ENCODE measurements at regions not wholly inside any gene's neighbourhood (a gene's known extent, or its start where the extent isn't known, plus 50 kb on each side); places are given as distances from the start of the nearest gene placed in this dataset.

- DNase-seq, result no peak
- Mint-ChIP-seq H3K9me3 (peaks cover 3% of the 10 kb centered on the region), H3K4me3 (no peak overlapping the region), H3K27me3 (ENCODE audit: low read depth) (no peaks in the 10 kb centered on the region), H3K27ac (no peak overlapping the region), H3K36me3 (ENCODE audit: low read depth) (no peaks in the 10 kb centered on the region), H3K4me1 (ENCODE audit: low read depth) (no peaks in the 10 kb centered on the region)
- CTCF ChIA-PET, result interaction anchor here (0.5 kb wide), 1 partner anchor 79 kb away, joined by 3 read pairs; no protein-coding TSS in a partner anchor
- intact Hi-C loops (cut with micrococcal nuclease), result no loop called here
These were observed 247.2 kb downstream of the ALX1 start for GRCh38 chr12:85527192-85527591.

GRCh38 chr12:85529896-85530295 is 249.9 kb downstream of the ALX1 start:
- Mint-ChIP-seq H3K9me3 (no peaks in the 10 kb centered on the region), H3K27me3 (ENCODE audit: low read depth) (no peaks in the 10 kb centered on the region), H3K4me3 (no peak overlapping the region), H3K27ac (no peak overlapping the region), H3K4me1 (ENCODE audit: low read depth) (no peaks in the 10 kb centered on the region), H3K36me3 (ENCODE audit: low read depth) (no peaks in the 10 kb centered on the region)
- intact Hi-C loops (cut with micrococcal nuclease), result no loop called here
- CTCF ChIA-PET, result no interaction called here
- no peak for DNase-seq

- H3K4me1 Mint-ChIP-seq (ENCODE audit: low read depth), result no peaks in the 10 kb centered on the region
- intact Hi-C loops (cut with micrococcal nuclease), result no loop called here
- H3K9me3 Mint-ChIP-seq, result no peaks in the 10 kb centered on the region
- CTCF ChIA-PET, result no interaction called here
- H3K4me3 Mint-ChIP-seq, result no peak overlapping the region
- no peak overlapping the region for H3K27ac Mint-ChIP-seq
- no peak for DNase-seq
- no peaks in the 10 kb centered on the region for H3K27me3 Mint-ChIP-seq (ENCODE audit: low read depth)
- H3K36me3 Mint-ChIP-seq (ENCODE audit: low read depth), result no peaks in the 10 kb centered on the region
These were observed 250.4 kb downstream of the ALX1 start for GRCh38 chr12:85530456-85530855.

- no peaks in the 10 kb centered on the region for H3K9me3 Mint-ChIP-seq
- intact Hi-C loops (cut with micrococcal nuclease), result no loop called here
These were observed 251.3 kb downstream of the ALX1 start for GRCh38 chr12:85531341-85531740.

GRCh38 chr12:85549640-85550039 is 269.6 kb downstream of the ALX1 start:
- CTCF ChIA-PET, result interaction anchor here (0.8 kb wide), 1 partner anchor 17 kb away, joined by 3 read pairs; no protein-coding TSS in a partner anchor
- DNase-seq, result no peak
- Mint-ChIP-seq H3K27me3 (ENCODE audit: low read depth) (no peaks in the 10 kb centered on the region), H3K9me3 (no peaks in the 10 kb centered on the region), H3K36me3 (ENCODE audit: low read depth) (no peaks in the 10 kb centered on the region), H3K4me3 (no peak overlapping the region), H3K27ac (no peak overlapping the region), H3K4me1 (ENCODE audit: low read depth) (no peaks in the 10 kb centered on the region)
- intact Hi-C loops (cut with micrococcal nuclease), result no loop called here

More at GRCh38 chr12:85531341-85531740, 251.3 kb downstream of the ALX1 start:
- H3K36me3 Mint-ChIP-seq (ENCODE audit: low read depth), result no peaks in the 10 kb centered on the region
- H3K4me1 Mint-ChIP-seq (ENCODE audit: low read depth), result no peaks in the 10 kb centered on the region
- no peak for DNase-seq
- H3K4me3 Mint-ChIP-seq, result no peak overlapping the region
- no peak overlapping the region for H3K27ac Mint-ChIP-seq
- no peaks in the 10 kb centered on the region for H3K27me3 Mint-ChIP-seq (ENCODE audit: low read depth)
- CTCF ChIA-PET, result no interaction called here

- Mint-ChIP-seq H3K27ac (no peak overlapping the region), H3K4me3 (no peak overlapping the region), H3K4me1 (ENCODE audit: low read depth) (no peaks in the 10 kb centered on the region), H3K36me3 (ENCODE audit: low read depth) (no peaks in the 10 kb centered on the region), H3K9me3 (no peaks in the 10 kb centered on the region), H3K27me3 (ENCODE audit: low read depth) (no peaks in the 10 kb centered on the region)
- intact Hi-C loops (cut with micrococcal nuclease), result no loop called here
- CTCF ChIA-PET, result no interaction called here
- no peak for DNase-seq
These were observed 270.9 kb downstream of the ALX1 start for GRCh38 chr12:85550924-85551323.

- DNase-seq, result no peak
- Mint-ChIP-seq H3K27ac (no peak overlapping the region), H3K4me3 (no peak overlapping the region), H3K36me3 (ENCODE audit: low read depth) (no peaks in the 10 kb centered on the region), H3K4me1 (ENCODE audit: low read depth) (no peaks in the 10 kb centered on the region), H3K27me3 (ENCODE audit: low read depth) (no peaks in the 10 kb centered on the region), H3K9me3 (no peaks in the 10 kb centered on the region)
- intact Hi-C loops (cut with micrococcal nuclease), result no loop called here
- CTCF ChIA-PET, result interaction anchor here (0.5 to 1.2 kb wide), 2 partner anchors 32 to 121 kb away, joined by 3 read pairs; no protein-coding TSS in a partner anchor
These were observed 272.4 kb downstream of the ALX1 start for GRCh38 chr12:85552461-85552860.

GRCh38 chr12:85557850-85558249 is 277.8 kb downstream of the ALX1 start:
- H3K27ac Mint-ChIP-seq, result no peak overlapping the region
- intact Hi-C loops (cut with micrococcal nuclease), result no loop called here
- H3K4me3 Mint-ChIP-seq, result no peak overlapping the region
- H3K9me3 Mint-ChIP-seq, result peaks cover 5% of the 10 kb centered on the region
- no peaks in the 10 kb centered on the region for H3K36me3 Mint-ChIP-seq (ENCODE audit: low read depth)
- H3K4me1 Mint-ChIP-seq (ENCODE audit: low read depth), result no peaks in the 10 kb centered on the region
- CTCF ChIA-PET, result no interaction called here
- no peak for DNase-seq
- no peaks in the 10 kb centered on the region for H3K27me3 Mint-ChIP-seq (ENCODE audit: low read depth)

- Mint-ChIP-seq H3K4me1 (ENCODE audit: low read depth) (no peaks in the 10 kb centered on the region), H3K4me3 (no peak overlapping the region), H3K36me3 (ENCODE audit: low read depth) (no peaks in the 10 kb centered on the region), H3K9me3 (peaks cover 5% of the 10 kb centered on the region), H3K27ac (no peak overlapping the region), H3K27me3 (ENCODE audit: low read depth) (no peaks in the 10 kb centered on the region)
- DNase-seq, result no peak
- intact Hi-C loops (cut with micrococcal nuclease), result no loop called here
- CTCF ChIA-PET, result interaction anchor here (0.5 kb wide), 1 partner anchor 9 kb away, joined by 3 read pairs; no protein-coding TSS in a partner anchor
These were observed 277.5 kb downstream of the RASSF9 start for GRCh38 chr12:85558684-85559083.

- DNase-seq, result no peak
- Mint-ChIP-seq H3K4me3 (no peak overlapping the region), H3K27me3 (ENCODE audit: low read depth) (no peaks in the 10 kb centered on the region), H3K9me3 (peaks cover 5% of the 10 kb centered on the region), H3K36me3 (ENCODE audit: low read depth) (no peaks in the 10 kb centered on the region), H3K27ac (no peak overlapping the region), H3K4me1 (ENCODE audit: low read depth) (no peaks in the 10 kb centered on the region)
- CTCF ChIA-PET, result interaction anchor here (1.0 kb wide), 1 partner anchor 312 kb away, joined by 5 read pairs; no protein-coding TSS in a partner anchor
- intact Hi-C loops (cut with micrococcal nuclease), result no loop called here
These were observed 277.1 kb downstream of the RASSF9 start for GRCh38 chr12:85559127-85559526.

- H3K27ac Mint-ChIP-seq, result no peak overlapping the region
- H3K36me3 Mint-ChIP-seq (ENCODE audit: low read depth), result no peaks in the 10 kb centered on the region
- no peak for DNase-seq
- intact Hi-C loops (cut with micrococcal nuclease), result no loop called here
- no peak overlapping the region for H3K4me3 Mint-ChIP-seq
- peaks cover 5% of the 10 kb centered on the region for H3K9me3 Mint-ChIP-seq
- H3K27me3 Mint-ChIP-seq (ENCODE audit: low read depth), result no peaks in the 10 kb centered on the region
- no peaks in the 10 kb centered on the region for H3K4me1 Mint-ChIP-seq (ENCODE audit: low read depth)
- CTCF ChIA-PET, result interaction anchor here (1.0 kb wide), 1 partner anchor 312 kb away, joined by 5 read pairs; no protein-coding TSS in a partner anchor
These were observed 276.7 kb downstream of the RASSF9 start for GRCh38 chr12:85559536-85559935.

- H3K27ac Mint-ChIP-seq, result no peak overlapping the region
- H3K27me3 Mint-ChIP-seq (ENCODE audit: low read depth), result no peaks in the 10 kb centered on the region
- CTCF ChIA-PET, result no interaction called here
- intact Hi-C loops (cut with micrococcal nuclease), result no loop called here
- H3K36me3 Mint-ChIP-seq (ENCODE audit: low read depth), result no peaks in the 10 kb centered on the region
- peaks cover 5% of the 10 kb centered on the region for H3K9me3 Mint-ChIP-seq
- DNase-seq, result no peak
- no peaks in the 10 kb centered on the region for H3K4me1 Mint-ChIP-seq (ENCODE audit: low read depth)
- H3K4me3 Mint-ChIP-seq, result no peak overlapping the region
These were observed 273.4 kb downstream of the RASSF9 start for GRCh38 chr12:85562765-85563164.

- intact Hi-C loops (cut with micrococcal nuclease), result no loop called here
- Mint-ChIP-seq H3K27ac (no peak overlapping the region), H3K36me3 (ENCODE audit: low read depth) (no peaks in the 10 kb centered on the region), H3K9me3 (peaks cover 5% of the 10 kb centered on the region), H3K4me1 (ENCODE audit: low read depth) (no peaks in the 10 kb centered on the region), H3K4me3 (no peak overlapping the region), H3K27me3 (ENCODE audit: low read depth) (no peaks in the 10 kb centered on the region)
- no peak for DNase-seq
- CTCF ChIA-PET, result no interaction called here
These were observed 271.4 kb downstream of the RASSF9 start for GRCh38 chr12:85564786-85565185.
